A549 (cell line): ENCODE measurements at regions not wholly inside any gene's neighbourhood (a gene's known extent, or its start where the extent isn't known, plus 50 kb on each side); places are given as distances from the start of the nearest gene placed in this dataset.

Experiments
- CEBPB ChIP-seq, 2 experiments: fragments of >200 bp in 1 of 2; sonication (Bioruptor Twin) in 1 of 2; formaldehyde crosslinking in 1 of 2; IDR thresholded peaks; 2 replicates each; pipeline ENCODE4 v1.6.1; 2012 to 2016
- HOXB13 ChIP-seq: fragments of 250-450 bp; sonication (Bioruptor Pico); IDR thresholded peaks from 2 replicates; pipeline ENCODE4 v1.5.0; 2020; ENCODE audit warnings: low read depth, mild to moderate bottlenecking, moderate library complexity
- MYC ChIP-seq: IDR thresholded peaks from 2 replicates; pipeline ENCODE4 v1.6.1; 2012; ENCODE audit warnings: mild to moderate bottlenecking, inconsistent platforms, low read length, improper control_type of control experiment, borderline replicate concordance
- NR3C1 ChIP-seq: fragments of >200 bp; sonication (Bioruptor Twin); formaldehyde crosslinking; IDR thresholded peaks from 3 replicates; pipeline ENCODE4 v1.6.1; 2017
- POLR2A ChIP-seq: IDR thresholded peaks from 2 replicates; pipeline ENCODE4 v1.6.1; 2012; ENCODE audit warnings: mild to moderate bottlenecking, low read length
- RAD21 ChIP-seq, 2 experiments: fragments of >200 bp in 1 of 2; sonication (Bioruptor Twin) in 1 of 2; formaldehyde crosslinking in 1 of 2; IDR thresholded peaks in 1 of 2; conservative IDR thresholded peaks in 1 of 2; 2 replicates in 1 of 2; 3 replicates in 1 of 2; pipeline ENCODE4 v1.6.1; 2012 to 2018; ENCODE audit warnings: inconsistent platforms in 1 of 2
- RFX5 ChIP-seq: fragments of 450-650 bp; IDR thresholded peaks from 2 replicates; pipeline ENCODE4 v1.7.1; 2014; ENCODE audit warnings: antibody characterized with exemption, mild to moderate bottlenecking, moderate library complexity
- RNF2 ChIP-seq: fragments of 200-600 bp; sonication (generic); IDR thresholded peaks from 2 replicates; pipeline ENCODE4 v1.6.1; 2016; ENCODE audit warnings: low read depth, mild to moderate bottlenecking, antibody characterized with exemption, moderate library complexity, borderline replicate concordance
- SMC3 ChIP-seq: fragments of >200 bp; sonication (Bioruptor Twin); formaldehyde crosslinking; IDR thresholded peaks from 3 replicates; pipeline ENCODE4 v1.6.1; 2018; ENCODE audit warnings: inconsistent platforms
- TF ChIP-seq, protein P1 (sequence below): fragments of >200 bp; sonication (Bioruptor Twin); formaldehyde crosslinking; IDR thresholded peaks from 3 replicates; pipeline ENCODE4 v1.5.1; 2016
- TF ChIP-seq, protein P2 (sequence below): fragments of 450-650 bp; IDR thresholded peaks from 2 replicates; pipeline ENCODE4 v1.6.1; 2014; ENCODE audit warnings: antibody characterized with exemption

DNA sequence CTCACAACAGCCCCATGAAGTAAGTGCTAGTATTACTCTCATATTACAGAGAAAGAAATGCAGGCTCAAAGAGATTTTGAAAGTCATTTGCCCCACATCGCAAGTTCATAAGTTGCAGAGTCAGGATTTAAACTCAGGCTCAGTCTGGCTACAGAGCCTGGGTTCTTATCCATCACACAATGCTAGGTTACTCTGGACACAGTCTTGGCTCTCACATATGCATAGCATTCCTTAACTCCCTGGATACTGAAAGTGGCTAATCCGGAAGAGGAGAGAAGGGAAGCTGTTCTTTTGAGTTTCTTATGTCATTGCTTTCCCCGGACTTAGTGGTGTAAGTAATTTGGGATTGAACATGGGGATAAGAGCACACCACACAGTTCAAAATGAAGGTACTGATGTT is 357.4 kb upstream of the PLXNA2 start:
- TF ChIP-seq, protein P1, sequence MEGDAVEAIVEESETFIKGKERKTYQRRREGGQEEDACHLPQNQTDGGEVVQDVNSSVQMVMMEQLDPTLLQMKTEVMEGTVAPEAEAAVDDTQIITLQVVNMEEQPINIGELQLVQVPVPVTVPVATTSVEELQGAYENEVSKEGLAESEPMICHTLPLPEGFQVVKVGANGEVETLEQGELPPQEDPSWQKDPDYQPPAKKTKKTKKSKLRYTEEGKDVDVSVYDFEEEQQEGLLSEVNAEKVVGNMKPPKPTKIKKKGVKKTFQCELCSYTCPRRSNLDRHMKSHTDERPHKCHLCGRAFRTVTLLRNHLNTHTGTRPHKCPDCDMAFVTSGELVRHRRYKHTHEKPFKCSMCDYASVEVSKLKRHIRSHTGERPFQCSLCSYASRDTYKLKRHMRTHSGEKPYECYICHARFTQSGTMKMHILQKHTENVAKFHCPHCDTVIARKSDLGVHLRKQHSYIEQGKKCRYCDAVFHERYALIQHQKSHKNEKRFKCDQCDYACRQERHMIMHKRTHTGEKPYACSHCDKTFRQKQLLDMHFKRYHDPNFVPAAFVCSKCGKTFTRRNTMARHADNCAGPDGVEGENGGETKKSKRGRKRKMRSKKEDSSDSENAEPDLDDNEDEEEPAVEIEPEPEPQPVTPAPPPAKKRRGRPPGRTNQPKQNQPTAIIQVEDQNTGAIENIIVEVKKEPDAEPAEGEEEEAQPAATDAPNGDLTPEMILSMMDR, result no peak
- no peak for TF ChIP-seq POLR2A
- no peak for TF ChIP-seq NR3C1
- TF ChIP-seq, protein P2, sequence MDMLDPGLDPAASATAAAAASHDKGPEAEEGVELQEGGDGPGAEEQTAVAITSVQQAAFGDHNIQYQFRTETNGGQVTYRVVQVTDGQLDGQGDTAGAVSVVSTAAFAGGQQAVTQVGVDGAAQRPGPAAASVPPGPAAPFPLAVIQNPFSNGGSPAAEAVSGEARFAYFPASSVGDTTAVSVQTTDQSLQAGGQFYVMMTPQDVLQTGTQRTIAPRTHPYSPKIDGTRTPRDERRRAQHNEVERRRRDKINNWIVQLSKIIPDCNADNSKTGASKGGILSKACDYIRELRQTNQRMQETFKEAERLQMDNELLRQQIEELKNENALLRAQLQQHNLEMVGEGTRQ, result no peak
- TF ChIP-seq HOXB13 (CRISPR knock-in tag), result no peak
- no peak for TF ChIP-seq RFX5
- no peak for TF ChIP-seq CEBPB (IDR thresholded peaks at IDR 0.05)
- no peak for TF ChIP-seq RAD21 (conservative IDR thresholded peaks at IDR 0.05 in 1 of 2, IDR thresholded peaks at IDR 0.05 in 1 of 2)
- no peak for TF ChIP-seq SMC3
- no peak for TF ChIP-seq RNF2
- TF ChIP-seq MYC, result no peak
